C4-2B (cell line): ENCODE measurements at regions not wholly inside any gene's neighbourhood (a gene's known extent, or its start where the extent isn't known, plus 50 kb on each side); places are given as distances from the start of the nearest gene placed in this dataset.

Source experiments
- CTCF ChIP-seq: fragments of 450-650 bp; conservative IDR thresholded peaks from 2 replicates; pipeline ENCODE4 v1.5.1; 2017; ENCODE audit warnings: mild to moderate bottlenecking
- ZFX ChIP-seq: fragments of 450-650 bp; IDR thresholded peaks from 2 replicates; pipeline ENCODE4 v1.6.1; 2017

- TF ChIP-seq CTCF (no peak), ZFX (no peak)
These were observed 120.1 kb upstream of the MGAT5 start for GRCh38 chr2:134133622-134134312.
